SK-N-MC (cell line): ENCODE measurements at regions not wholly inside any gene's neighbourhood (a gene's known extent, or its start where the extent isn't known, plus 50 kb on each side); places are given as distances from the start of the nearest gene placed in this dataset.

Source experiments
- DNase-seq: peaks from one replicate; pipeline ENCODE4 v3.0.0-alpha.2; 2011; ENCODE audit warnings: low read depth, low spot score
- H3K27ac ChIP-seq: fragments of 200-600 bp; sonication (generic); 2 replicates; pipeline ENCODE4 v1.5.1; 2016; ENCODE audit warnings: mixed run types
- H3K36me3 ChIP-seq: fragments of 200-600 bp; sonication (generic); 2 replicates; pipeline ENCODE4 v1.6.1; 2017; ENCODE audit warnings: antibody characterized with exemption, low read length, mixed read lengths; ENCODE audit not compliant: insufficient read depth
- H3K4me3 ChIP-seq: fragments of 200-600 bp; sonication (generic); 2 replicates; pipeline ENCODE4 v1.5.1; 2016
- H3K9ac ChIP-seq: fragments of 200-600 bp; sonication (generic); 2 replicates; pipeline ENCODE4 v1.8.0; 2017; ENCODE audit warnings: mixed run types, mixed read lengths; ENCODE audit not compliant: insufficient read length
- H3K9me3 ChIP-seq: fragments of 200-600 bp; sonication (generic); 2 replicates; pipeline ENCODE4 v1.6.1; 2017; ENCODE audit warnings: low read depth, mild to moderate bottlenecking, antibody characterized with exemption, low read length, moderate library complexity, mixed read lengths
- EZH2 ChIP-seq: fragments of 200-600 bp; sonication (generic); IDR thresholded peaks from one replicate; pipeline ENCODE4 v1.6.1; 2017; ENCODE audit warnings: antibody characterized with exemption
- FOXP2 ChIP-seq: optimal IDR thresholded peaks from 2 replicates; pipeline ENCODE3; 2011; ENCODE audit warnings: mild to moderate bottlenecking, moderate library complexity; ENCODE audit not compliant: insufficient read depth; ENCODE audit errors: extremely low read length, control extremely low read depth
- POLR2AphosphoS5 ChIP-seq: IDR thresholded peaks from 2 replicates; pipeline ENCODE4 v1.6.1; 2012; ENCODE audit warnings: mild to moderate bottlenecking, low read depth, low read length, borderline replicate concordance

- Histone ChIP-seq H3K27ac (no peak overlapping the region), H3K36me3 (no peaks in the 10 kb centered on the region), H3K9me3 (no peaks in the 10 kb centered on the region), H3K9ac (no peak overlapping the region), H3K4me3 (no peak overlapping the region)
- no peak for DNase-seq
- TF ChIP-seq EZH2, result no peak
- TF ChIP-seq FOXP2, result no peak
- TF ChIP-seq POLR2AphosphoS5, result no peak
Measured at GRCh38 chr12:65642061-65642661, 182.1 kb upstream of the HMGA2 start.

GRCh38 chr12:65643171-65643570, 181.1 kb upstream of the HMGA2 start:
- H3K9me3 ChIP-seq, result no peaks in the 10 kb centered on the region
- TF ChIP-seq FOXP2, result no peak
- TF ChIP-seq POLR2AphosphoS5, result no peak
- TF ChIP-seq EZH2, result no peak
- H3K27ac ChIP-seq, result no peak overlapping the region
- no peak overlapping the region for H3K4me3 ChIP-seq
- no peaks in the 10 kb centered on the region for H3K36me3 ChIP-seq
- no peak for DNase-seq
- no peak overlapping the region for H3K9ac ChIP-seq

GRCh38 chr12:65643595-65644386, 180.5 kb upstream of the HMGA2 start:
- no peak for DNase-seq
- no peak overlapping the region for H3K9ac ChIP-seq
- TF ChIP-seq POLR2AphosphoS5, result no peak
- no peak for TF ChIP-seq EZH2
- TF ChIP-seq FOXP2, result no peak

GRCh38 chr12:65646127-65646643, 178.1 kb upstream of the HMGA2 start:
- DNase-seq, result no peak
- Histone ChIP-seq H3K4me3 (no peak overlapping the region), H3K9me3 (no peaks in the 10 kb centered on the region), H3K9ac (no peak overlapping the region), H3K36me3 (no peaks in the 10 kb centered on the region), H3K27ac (no peak overlapping the region)
- TF ChIP-seq POLR2AphosphoS5, result no peak
- TF ChIP-seq FOXP2, result no peak
- TF ChIP-seq EZH2, result no peak

More at GRCh38 chr12:65643595-65644386, 180.5 kb upstream of the HMGA2 start:
- H3K9me3 ChIP-seq, result no peaks in the 10 kb centered on the region
- no peak overlapping the region for H3K4me3 ChIP-seq
- H3K36me3 ChIP-seq, result no peaks in the 10 kb centered on the region
- H3K27ac ChIP-seq, result no peak overlapping the region

GRCh38 chr12:65647074-65647473, 177.2 kb upstream of the HMGA2 start:
- TF ChIP-seq POLR2AphosphoS5, result no peak
- no peak for TF ChIP-seq FOXP2
- TF ChIP-seq EZH2, result no peak
- Histone ChIP-seq H3K9ac (no peak overlapping the region), H3K36me3 (no peaks in the 10 kb centered on the region), H3K4me3 (no peak overlapping the region), H3K9me3 (no peaks in the 10 kb centered on the region), H3K27ac (no peak overlapping the region)
- DNase-seq, result no peak

- TF ChIP-seq POLR2AphosphoS5 (no peak), FOXP2 (no peak), EZH2 (no peak)
- DNase-seq, result no peak
- Histone ChIP-seq H3K4me3 (no peak overlapping the region), H3K36me3 (no peaks in the 10 kb centered on the region), H3K27ac (no peak overlapping the region), H3K9me3 (no peaks in the 10 kb centered on the region), H3K9ac (no peak overlapping the region)
Measured at GRCh38 chr12:65648461-65648860, 175.8 kb upstream of the HMGA2 start.

- no peak overlapping the region for H3K4me3 ChIP-seq
- no peak for TF ChIP-seq POLR2AphosphoS5
- no peak overlapping the region for H3K9ac ChIP-seq
- no peaks in the 10 kb centered on the region for H3K9me3 ChIP-seq
- no peaks in the 10 kb centered on the region for H3K36me3 ChIP-seq
- H3K27ac ChIP-seq, result no peak overlapping the region
- no peak for DNase-seq
Measured at GRCh38 chr12:65649126-65649525, 175.2 kb upstream of the HMGA2 start.

GRCh38 chr12:65651060-65651459, 173.2 kb upstream of the HMGA2 start:
- Histone ChIP-seq H3K4me3 (no peak overlapping the region), H3K36me3 (no peaks in the 10 kb centered on the region), H3K27ac (no peak overlapping the region), H3K9me3 (no peaks in the 10 kb centered on the region), H3K9ac (no peak overlapping the region)
- DNase-seq, result no peak
- TF ChIP-seq EZH2, result no peak
- no peak for TF ChIP-seq FOXP2
- no peak for TF ChIP-seq POLR2AphosphoS5
